Panc1 (cell line): ENCODE measurements at regions not wholly inside any gene's neighbourhood (a gene's known extent, or its start where the extent isn't known, plus 50 kb on each side); places are given as distances from the start of the nearest gene placed in this dataset.

ENCODE experiments used
- ATAC-seq: fragments of 200-7000 bp; cut with Tn5 transposase; 2 replicates; pipeline ENCODE4 v1.9.1; 2020; ENCODE audit warnings: mild to moderate bottlenecking, moderate library complexity
- BruUV-seq: library from RNA; stranded (reverse); fragments of 400-500 nt; replicated peaks from 2 replicates; lab custom pipeline; 2021; lab: Mats Ljungman, UMichigan
- CTCF ChIA-PET: fragments of 300-600 bp; sonication (Branson Sonifier 250); formaldehyde crosslinking; loops from one replicate; lab custom pipeline; 2022; ENCODE audit warnings: antibody characterized with exemption; lab: Charles Lee
- POLR2A ChIA-PET: fragments of 300-600 bp; sonication (Branson Sonifier 250); formaldehyde crosslinking; loops from one replicate; lab custom pipeline; 2022; ENCODE audit warnings: antibody characterized with exemption; lab: Charles Lee
- DNase-seq: peaks from one replicate; pipeline ENCODE4 v3.0.0-alpha.2; 2010; ENCODE audit warnings: low read depth, low spot score
- H3K27ac ChIP-seq: 2 replicates; pipeline ENCODE4 v1.5.1; 2011; ENCODE audit warnings: mild to moderate bottlenecking, low read length, inconsistent platforms
- H3K27me3 ChIP-seq: fragments of 200-500 bp; sonication (Bioruptor generic); 2 replicates; pipeline ENCODE4 v1.6.0; 2014; ENCODE audit warnings: low read length, inconsistent platforms; ENCODE audit not compliant: control insufficient read depth, insufficient read depth
- H3K36me3 ChIP-seq: fragments of 200-500 bp; sonication (Bioruptor generic); 2 replicates; pipeline ENCODE4 v1.5.1; 2014; ENCODE audit warnings: inconsistent platforms, mild to moderate bottlenecking, low read length, moderate library complexity; ENCODE audit not compliant: control insufficient read depth, insufficient read depth
- H3K4me1 ChIP-seq: 2 replicates; pipeline ENCODE4 v1.5.1; 2011; ENCODE audit warnings: inconsistent platforms, mild to moderate bottlenecking, low read length, moderate library complexity; ENCODE audit not compliant: control insufficient read depth, insufficient read depth
- H3K4me3 ChIP-seq, 2 experiments: 2 replicates each; pipeline ENCODE4 v1.5.1; 2011 to 2012; ENCODE audit warnings: low read depth in 2 of 2, low read length in 2 of 2, mild to moderate bottlenecking in 2 of 2, inconsistent platforms in 1 of 2, moderate library complexity in 1 of 2
- H3K9me3 ChIP-seq: fragments of 200-500 bp; sonication (Bioruptor generic); 2 replicates; pipeline ENCODE4 v1.5.1; 2014; ENCODE audit warnings: low read depth, mild to moderate bottlenecking, inconsistent platforms, low read length, moderate library complexity; ENCODE audit not compliant: control insufficient read depth, insufficient read depth
- CTCF ChIP-seq: fragments of 450-650 bp; IDR thresholded peaks from 2 replicates; pipeline ENCODE4 v1.5.1; 2017; ENCODE audit warnings: mild to moderate bottlenecking
- POLR2AphosphoS5 ChIP-seq: IDR thresholded peaks from 2 replicates; pipeline ENCODE4 v1.6.1; 2012; ENCODE audit warnings: mild to moderate bottlenecking, low read depth, low read length, moderate library complexity
- REST ChIP-seq, 2 experiments: IDR thresholded peaks; 2 replicates each; pipeline ENCODE4 v1.6.1; 2011 to 2012; ENCODE audit warnings: low read depth in 2 of 2, control low read depth in 1 of 2, low read length in 1 of 2, mild to moderate bottlenecking in 1 of 2, moderate library complexity in 1 of 2; ENCODE audit not compliant: insufficient read depth in 1 of 2
- SIN3A ChIP-seq: IDR thresholded peaks from 2 replicates; pipeline ENCODE4 v1.6.1; 2012; ENCODE audit warnings: low read depth, mild to moderate bottlenecking, low read length, moderate library complexity, borderline replicate concordance; ENCODE audit not compliant: insufficient read depth
- TCF7L2 ChIP-seq: IDR thresholded peaks from 2 replicates; pipeline ENCODE4 v1.6.1; 2011; ENCODE audit warnings: mild to moderate bottlenecking, low read depth, low read length, inconsistent platforms
- in situ Hi-C: cut with HindIII; loops from 2 replicates; pipeline ENCODE4 v1.10.0; 2016; ENCODE audit warnings: low sequenced_read_pairs, low pct_unique_long_range_greater_than_20kb
- intact Hi-C: fragments of 100-400 bp; cut with micrococcal nuclease; formaldehyde crosslinking; loops from one replicate; pipeline ENCODE4 v1.10.0; 2022; ENCODE audit not compliant: unreplicated experiment

- in situ Hi-C loops (no loop called here), intact Hi-C loops (no loop called here)
- ChIA-PET POLR2A (no interaction called here), CTCF (no interaction called here)
- no peaks in the 10 kb centered on the region for H3K4me1 ChIP-seq
- no peak overlapping the region for H3K27ac ChIP-seq
- no peaks in the 10 kb centered on the region for H3K27me3 ChIP-seq
- no peaks in the 10 kb centered on the region for H3K36me3 ChIP-seq
- H3K9me3 ChIP-seq = no peaks in the 10 kb centered on the region
- no peak overlapping the region for H3K4me3 ChIP-seq
- TF ChIP-seq POLR2AphosphoS5 (no peak), REST (IDR thresholded peaks at IDR 0.05; ENCODE audit: insufficient read depth in 1 of 2, low read depth in 2 of 2, low read length in 1 of 2) (no peak), SIN3A (no peak), CTCF (no peak), TCF7L2 (no peak)
- DNase-seq = no peak
- no TSS peak for BruUV-seq
- ATAC-seq = no peak
Measured at GRCh38 chr6:147991961-147992360, 350.7 kb upstream of the SASH1 start.

GRCh38 chr6:147999001-147999540 is 343.6 kb upstream of the SASH1 start:
- no peak for ATAC-seq
- no peak for TF ChIP-seq SIN3A
- ChIA-PET POLR2A (no interaction called here), CTCF (interaction anchor here (0.6 kb wide), 1 partner anchor 318 kb away, joined by 5 read pairs; no protein-coding TSS in a partner anchor)
- Histone ChIP-seq H3K9me3 (no peaks in the 10 kb centered on the region), H3K27ac (no peak overlapping the region), H3K4me3 (no peak overlapping the region), H3K27me3 (no peaks in the 10 kb centered on the region), H3K4me1 (no peaks in the 10 kb centered on the region), H3K36me3 (no peaks in the 10 kb centered on the region)
- intact Hi-C loops = no loop called here
- no TSS peak for BruUV-seq
- in situ Hi-C loops = no loop called here
- DNase-seq = no peak

- Histone ChIP-seq H3K4me1 (no peaks in the 10 kb centered on the region), H3K9me3 (no peaks in the 10 kb centered on the region), H3K27ac (no peak overlapping the region), H3K4me3 (no peak overlapping the region), H3K36me3 (no peaks in the 10 kb centered on the region), H3K27me3 (no peaks in the 10 kb centered on the region)
- DNase-seq = no peak
- no peak for ATAC-seq
- ChIA-PET CTCF (no interaction called here), POLR2A (no interaction called here)
- BruUV-seq = no TSS peak
- no peak for TF ChIP-seq REST (IDR thresholded peaks at IDR 0.05; ENCODE audit: insufficient read depth in 1 of 2, low read depth in 2 of 2, low read length in 1 of 2)
- no peak for TF ChIP-seq TCF7L2
- TF ChIP-seq SIN3A = no peak
- TF ChIP-seq CTCF = no peak
- TF ChIP-seq POLR2AphosphoS5 = no peak
- in situ Hi-C loops (no loop called here), intact Hi-C loops (no loop called here)
Measured at GRCh38 chr6:148001844-148002642, 340.6 kb upstream of the SASH1 start.
